HepG2 (cell line): ENCODE measurements at regions not wholly inside any gene's neighbourhood (a gene's known extent, or its start where the extent isn't known, plus 50 kb on each side); places are given as distances from the start of the nearest gene placed in this dataset.

Experiments used
- ATAC-seq: fragments of 200-7000 bp; cut with Tn5 transposase; 3 replicates; pipeline ENCODE4 v1.9.1; 2020; ENCODE audit warnings: mild to moderate bottlenecking, moderate library complexity
- BruUV-seq: library from RNA; stranded (reverse); fragments of 400-500 nt; replicated peaks from 2 replicates; lab custom pipeline; 2021; lab: Mats Ljungman, UMichigan
- CTCF ChIA-PET: fragments of 300-600 bp; formaldehyde crosslinking; extraction: SDS; loops from one replicate; lab custom pipeline; 2021; ENCODE audit warnings: low total read pairs, inconsistent platforms, low intra/inter-chr PET ratio; lab: Yijun Ruan, JAX
- POLR2A ChIA-PET: fragments of 350-600 bp; sonication (Branson Sonifier 250); formaldehyde crosslinking; loops from one replicate; lab custom pipeline; 2020; ENCODE audit warnings: antibody characterized with exemption, inconsistent platforms; lab: Yijun Ruan, JAX
- DNase-seq: peaks from one replicate; pipeline ENCODE4 v3.0.0-alpha.2; 2015; ENCODE audit warnings: low spot score
- FAIRE-seq: peaks from 3 replicates; lab custom pipeline; 2011; peaks lifted over from hg19 to GRCh38; lab: Jason Lieb, UNC
- H2AFZ ChIP-seq: one replicate; pipeline ENCODE4 v1.6.1; 2011; ENCODE audit warnings: low read length, inconsistent platforms
- H3K27ac ChIP-seq: fragments of 300-600 bp; 3 replicates; pipeline ENCODE4 v1.8.0; 2011; ENCODE audit warnings: mixed run types, mild to moderate bottlenecking, mixed read lengths, low read length, inconsistent platforms; ENCODE audit not compliant: insufficient read depth; ENCODE audit errors: extremely low read length
- H3K27me3 ChIP-seq, 2 experiments: fragments of 200-600 bp in 1 of 2; 2 replicates in 1 of 2; 3 replicates in 1 of 2; pipeline versions ENCODE4 v1.6.0 to v1.8.0; 2011; ENCODE audit warnings: low read length in 2 of 2, mild to moderate bottlenecking in 2 of 2, moderate library complexity in 2 of 2, inconsistent platforms in 1 of 2; ENCODE audit not compliant: insufficient read depth in 2 of 2, control insufficient read depth in 1 of 2
- H3K36me3 ChIP-seq, 2 experiments: fragments of 200-600 bp in 1 of 2; replicated peaks in 1 of 2; 2 replicates in 1 of 2; 3 replicates in 1 of 2; pipeline versions ENCODE4 v1.5.1 to v1.8.0; 2011; ENCODE audit warnings: low read length in 2 of 2, inconsistent platforms in 1 of 2; ENCODE audit not compliant: insufficient read depth in 2 of 2, control insufficient read depth in 1 of 2
- H3K4me1 ChIP-seq: 2 replicates; pipeline ENCODE4 v1.5.1; 2012; ENCODE audit warnings: low read length, inconsistent platforms; ENCODE audit not compliant: insufficient read depth
- H3K4me2 ChIP-seq: 2 replicates; pipeline ENCODE4 v1.6.0; 2011; ENCODE audit warnings: low read depth, low read length, inconsistent platforms
- H3K4me3 ChIP-seq, 3 experiments: fragments of 200-600 bp in 1 of 3; sonication (generic), shearing (Covaris generic) in 1 of 3; replicated peaks in 1 of 3; 2 replicates each; pipeline ENCODE4 v1.5.1; 2011 to 2016; ENCODE audit warnings: low read length in 3 of 3, inconsistent platforms in 2 of 3, low read depth in 2 of 3, mild to moderate bottlenecking in 2 of 3, control low read depth in 1 of 3, mixed read lengths in 1 of 3; ENCODE audit not compliant: insufficient read depth in 1 of 3
- H3K79me2 ChIP-seq: one replicate; pipeline ENCODE4 v1.6.1; 2011; ENCODE audit warnings: low read length, inconsistent platforms; ENCODE audit not compliant: insufficient read depth
- H3K9ac ChIP-seq: 2 replicates; pipeline ENCODE4 v1.6.0; 2011; ENCODE audit warnings: mild to moderate bottlenecking, low read depth, low read length, inconsistent platforms; ENCODE audit not compliant: insufficient read depth
- H3K9me3 ChIP-seq: 2 replicates; pipeline ENCODE4 v1.5.1; 2012; ENCODE audit warnings: mild to moderate bottlenecking, low read length
- H4K20me1 ChIP-seq: 2 replicates; pipeline ENCODE4 v1.6.0; 2011; ENCODE audit warnings: inconsistent platforms, mild to moderate bottlenecking, low read length, moderate library complexity; ENCODE audit not compliant: insufficient read depth
- DR1 ChIP-seq: sonication (generic); formaldehyde crosslinking; IDR thresholded peaks from 2 replicates; pipeline ENCODE4 v1.8.0; 2021; ENCODE audit warnings: mild to moderate bottlenecking, missing genetic modification reagents, inconsistent platforms
- FOXA1 ChIP-seq, 2 experiments: fragments of 450-650 bp in 1 of 2; sonication (generic) in 1 of 2; formaldehyde crosslinking in 1 of 2; IDR thresholded peaks; 2 replicates each; pipeline versions ENCODE4 v1.4.0 to v1.6.1; 2016 to 2020; ENCODE audit warnings: missing genetic modification reagents in 1 of 2
- MAZ ChIP-seq, 2 experiments: sonication (generic) in 1 of 2; formaldehyde crosslinking in 1 of 2; IDR thresholded peaks; 2 replicates each; pipeline versions ENCODE4 v1.5.0 to v1.6.1; 2012 to 2020; ENCODE audit warnings: low read depth in 2 of 2, mild to moderate bottlenecking in 2 of 2, borderline replicate concordance in 1 of 2, improper control_type of control experiment in 1 of 2, low read length in 1 of 2, missing genetic modification reagents in 1 of 2, moderate library complexity in 1 of 2
- POLR2A ChIP-seq, 2 experiments: IDR thresholded peaks; 2 replicates each; pipeline ENCODE4 v1.6.1; 2011; ENCODE audit warnings: low read depth in 2 of 2, low read length in 2 of 2, mild to moderate bottlenecking in 1 of 2, moderate library complexity in 1 of 2; ENCODE audit not compliant: insufficient read depth in 1 of 2
- SIX1 ChIP-seq: sonication (generic); formaldehyde crosslinking; IDR thresholded peaks from 2 replicates; pipeline ENCODE4 v1.4.0; 2020; ENCODE audit warnings: missing genetic modification reagents, borderline replicate concordance
- ZKSCAN5 ChIP-seq: sonication (generic); formaldehyde crosslinking; IDR thresholded peaks from 2 replicates; pipeline ENCODE4 v1.5.1; 2020; ENCODE audit warnings: mild to moderate bottlenecking, missing genetic modification reagents
- ZNF333 ChIP-seq: sonication (generic); formaldehyde crosslinking; IDR thresholded peaks from 2 replicates; pipeline ENCODE4 v1.4.0; 2020; ENCODE audit warnings: mild to moderate bottlenecking, missing genetic modification reagents, borderline replicate concordance
- ZNF407 ChIP-seq: sonication (generic); formaldehyde crosslinking; IDR thresholded peaks from one replicate; pipeline ENCODE4 v1.5.1; 2020; ENCODE audit warnings: mild to moderate bottlenecking, missing genetic modification reagents; ENCODE audit errors: not compliant biosample characterization
- ZNF614 ChIP-seq: IDR thresholded peaks from 2 replicates; pipeline ENCODE4 v1.6.1; 2018; ENCODE audit warnings: missing biosample characterization, missing genetic modification reagents, inconsistent platforms, borderline replicate concordance
- ZNF670 ChIP-seq: sonication (generic); formaldehyde crosslinking; IDR thresholded peaks from 2 replicates; pipeline ENCODE4 v1.8.0; 2022; ENCODE audit warnings: mild to moderate bottlenecking, missing genetic modification reagents, borderline replicate concordance
- ZNF747 ChIP-seq: sonication (generic); formaldehyde crosslinking; IDR thresholded peaks from 2 replicates; pipeline ENCODE4 v1.8.1; 2023; ENCODE audit warnings: missing genetic modification reagents, mild to moderate bottlenecking, borderline replicate concordance
- WGBS: methylation state at CpG from one replicate; pipeline ENCODE4 v1.1.6; 2017; ENCODE audit warnings: low lambda C conversion rate; 5-methylcytosine and 5-hydroxymethylcytosine counted together
- in situ Hi-C: cut with HindIII; loops from 2 replicates; pipeline ENCODE4 v1.10.0; 2017; ENCODE audit warnings: low pct_unique_long_range_greater_than_20kb; ENCODE audit not compliant: extremely low pct_ligation_motif_present
- intact Hi-C: fragments of 100-400 bp; cut with micrococcal nuclease; formaldehyde crosslinking; loops from one replicate; pipeline ENCODE4 v1.10.0; 2022; ENCODE audit not compliant: unreplicated experiment

DNA sequence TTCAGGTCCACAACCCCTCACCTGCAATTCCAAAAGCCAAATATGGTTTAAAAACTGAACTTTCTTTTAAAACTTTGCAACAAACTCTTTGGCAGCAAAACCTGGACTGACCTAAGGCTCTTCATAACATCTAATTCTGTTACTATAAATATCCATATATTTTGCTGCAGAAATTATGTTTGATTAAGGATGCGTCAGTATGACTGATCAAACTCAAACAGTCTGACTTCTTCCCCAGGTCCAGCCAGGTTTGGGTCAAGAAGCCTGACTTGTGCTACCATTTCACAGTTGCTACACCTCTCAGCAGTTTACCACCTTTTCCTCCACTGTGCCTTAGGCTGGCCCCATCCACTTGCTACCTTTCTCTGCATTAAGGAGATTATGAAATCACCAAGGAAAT is 127.0 kb upstream of the DUSP22 start:
- TF ChIP-seq DR1: no peak
- TF ChIP-seq, all 625 proteins: peak for 0
- Histone ChIP-seq H3K27ac (no peak overlapping the region), H4K20me1 (no peaks in the 10 kb centered on the region), H3K79me2 (no peaks in the 10 kb centered on the region), H3K4me1 (no peaks in the 10 kb centered on the region), H3K4me2 (no peak overlapping the region), H3K9me3 (no peaks in the 10 kb centered on the region), H3K27me3 (no peaks in the 10 kb centered on the region; a peak in 2 of 5 replicates), H3K4me3 (no peak overlapping the region), H3K36me3 (no peaks in the 10 kb centered on the region), H3K9ac (no peak overlapping the region), H2AFZ (no peak overlapping the region)
- intact Hi-C loops (no loop called here), in situ Hi-C loops (no loop called here)
- POLR2A ChIA-PET: no interaction called here
- 3% methylated on average over 1 of the region's 1 CpG for WGBS
- no peak for ATAC-seq
- CTCF ChIA-PET: no interaction called here
- DNase-seq: no peak
- no peak for FAIRE-seq
- BruUV-seq: no TSS peak

DNA sequence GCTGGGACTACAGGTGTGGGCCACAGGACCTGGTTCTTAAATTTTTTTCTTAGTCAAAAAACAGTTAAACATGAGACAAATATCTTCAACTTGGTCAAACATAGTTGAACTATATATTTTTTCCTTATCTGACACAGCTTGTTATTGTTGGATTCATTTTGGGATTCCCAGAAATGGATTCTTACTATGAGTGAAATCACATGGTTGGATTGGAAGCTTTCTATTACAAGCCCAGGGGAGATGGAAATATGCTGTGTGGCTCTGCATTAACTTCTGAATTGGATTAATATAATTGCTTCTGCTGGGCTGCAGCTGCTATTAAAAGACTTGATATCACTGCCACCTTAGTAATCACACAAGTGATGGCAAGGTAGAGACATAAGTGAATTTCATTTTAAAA is 126.4 kb upstream of the DUSP22 start:
- H4K20me1 ChIP-seq: no peaks in the 10 kb centered on the region
- H3K9ac ChIP-seq: no peak overlapping the region
- no peak overlapping the region for H2AFZ ChIP-seq
- H3K4me2 ChIP-seq: no peak overlapping the region
- FAIRE-seq (no peak), DNase-seq (no peak), ATAC-seq (no peak)
- H3K79me2 ChIP-seq: no peaks in the 10 kb centered on the region
- in situ Hi-C loops: no loop called here
- H3K4me3 ChIP-seq: no peak overlapping the region
- no TSS peak for BruUV-seq
- H3K36me3 ChIP-seq: no peaks in the 10 kb centered on the region
- no peaks in the 10 kb centered on the region for H3K9me3 ChIP-seq
- ChIA-PET CTCF (no interaction called here), POLR2A (no interaction called here)
- H3K27me3 ChIP-seq: no peaks in the 10 kb centered on the region; a peak in 2 of 5 replicates
- intact Hi-C loops: no loop called here
- H3K27ac ChIP-seq: no peak overlapping the region
- no peaks in the 10 kb centered on the region for H3K4me1 ChIP-seq
- no peak for TF ChIP-seq SIX1 (CRISPR knock-in tag)
- TF ChIP-seq ZNF670: no peak
- no peak for TF ChIP-seq ZNF614 (CRISPR knock-in tag)
- no peak for TF ChIP-seq POLR2A (IDR thresholded peaks at IDR 0.05; ENCODE audit: insufficient read depth in 1 of 2, low read depth in 2 of 2, low read length in 2 of 2)
- TF ChIP-seq ZKSCAN5 (CRISPR knock-in tag): no peak
- TF ChIP-seq FOXA1 (IDR thresholded peaks at IDR 0.05): no peak
- TF ChIP-seq FOXA1 (CRISPR knock-in tag; IDR thresholded peaks at IDR 0.05): no peak
- TF ChIP-seq ZNF407 (CRISPR knock-in tag): no peak
- no peak for TF ChIP-seq ZNF747 (CRISPR knock-in tag)
- no peak for TF ChIP-seq ZNF333 (CRISPR knock-in tag)
- TF ChIP-seq MAZ (IDR thresholded peaks at IDR 0.05; ENCODE audit: borderline replicate concordance, low read depth, low read length): no peak
- no peak for TF ChIP-seq MAZ (CRISPR knock-in tag; IDR thresholded peaks at IDR 0.05; ENCODE audit: low read depth)
